ENCODE measurements at regions not wholly inside any gene's neighbourhood (a gene's known extent, or its start where the extent isn't known, plus 50 kb on each side); places are given as distances from the start of the nearest gene placed in this dataset.

DNA sequence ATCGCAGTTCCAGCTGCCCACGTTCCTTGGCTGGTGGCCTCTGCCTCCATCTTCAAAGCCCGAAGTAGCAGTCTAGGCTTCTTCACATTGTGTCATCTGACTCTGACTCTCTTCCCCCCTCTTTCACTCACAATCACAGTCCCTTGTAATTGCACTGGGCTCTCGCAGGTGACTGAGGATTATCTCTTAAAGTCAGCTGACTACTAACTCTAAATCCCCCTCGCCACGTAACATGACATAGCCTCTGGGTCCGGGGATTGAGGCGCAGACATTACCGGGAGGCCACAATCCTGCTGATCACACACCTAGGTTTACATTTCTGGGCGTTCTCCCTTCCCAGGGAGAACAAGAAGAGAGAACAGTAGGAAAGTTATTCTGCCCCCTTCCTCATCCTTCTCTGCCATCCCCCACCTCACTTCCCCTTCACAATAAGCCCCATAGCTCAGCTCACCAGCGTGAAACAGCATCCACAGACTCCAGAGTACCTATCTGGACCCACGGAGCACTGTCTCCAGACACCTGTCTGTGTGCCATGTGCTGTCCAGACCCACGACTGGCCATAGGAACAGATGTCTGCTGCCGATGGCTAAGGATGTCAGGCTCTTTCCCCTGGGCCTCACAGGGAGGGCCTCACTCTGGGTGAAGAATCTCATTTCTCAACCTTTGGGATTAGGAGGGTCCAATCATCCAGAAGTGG is 64.3 kb upstream of the FZD7 start:
- no peak for DNase-seq

DNA sequence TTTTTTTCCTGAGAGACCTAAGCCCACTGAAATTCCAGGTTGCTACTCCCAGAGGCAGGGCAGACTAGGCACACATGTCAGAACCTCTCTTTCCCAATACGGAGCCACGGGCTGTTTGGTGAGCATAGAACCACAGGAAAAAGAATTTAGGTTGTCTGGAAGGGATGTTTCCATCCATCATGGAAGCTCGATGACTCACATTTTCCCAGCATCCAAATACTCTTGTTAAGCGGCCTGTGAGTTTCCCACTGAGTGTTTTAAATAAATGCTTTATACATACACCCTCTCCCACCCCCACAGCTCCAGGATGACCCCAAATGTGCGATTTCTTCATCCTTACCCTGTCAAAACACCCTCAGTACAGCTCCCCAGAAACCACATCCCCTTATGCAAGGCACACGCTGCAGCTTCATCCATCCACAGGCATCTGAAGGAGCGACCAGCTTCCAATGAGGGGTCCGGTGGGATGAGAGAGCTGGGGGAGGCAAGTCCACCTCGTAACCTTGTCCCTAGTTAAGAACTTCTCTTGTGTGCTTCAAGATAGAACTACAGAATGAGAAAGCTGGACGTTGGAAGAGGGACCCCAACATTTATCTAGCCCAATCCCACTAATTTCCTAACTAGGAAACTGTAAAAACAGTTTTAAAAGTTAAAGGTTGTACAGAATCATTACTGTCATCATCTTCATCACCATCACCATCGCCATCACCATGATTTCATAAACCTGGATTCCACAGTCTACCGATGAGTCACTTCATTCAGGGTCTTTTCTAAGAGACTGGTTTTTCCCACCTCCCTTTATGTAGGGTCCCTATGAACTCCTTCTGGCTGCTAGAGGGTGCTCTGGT is 63.5 kb upstream of the FZD7 start:
- DNase-seq, result no peak

- DNase-seq, result no peak
These were observed 62.9 kb upstream of the FZD7 start for GRCh38 chr2:201970786-201971108.

GRCh38 chr2:201971531-201972228 is 62.0 kb upstream of the FZD7 start:
- DNase-seq, result no peak

GRCh38 chr2:201972621-201973255 is 60.9 kb upstream of the FZD7 start:
- no peak for DNase-seq

DNA sequence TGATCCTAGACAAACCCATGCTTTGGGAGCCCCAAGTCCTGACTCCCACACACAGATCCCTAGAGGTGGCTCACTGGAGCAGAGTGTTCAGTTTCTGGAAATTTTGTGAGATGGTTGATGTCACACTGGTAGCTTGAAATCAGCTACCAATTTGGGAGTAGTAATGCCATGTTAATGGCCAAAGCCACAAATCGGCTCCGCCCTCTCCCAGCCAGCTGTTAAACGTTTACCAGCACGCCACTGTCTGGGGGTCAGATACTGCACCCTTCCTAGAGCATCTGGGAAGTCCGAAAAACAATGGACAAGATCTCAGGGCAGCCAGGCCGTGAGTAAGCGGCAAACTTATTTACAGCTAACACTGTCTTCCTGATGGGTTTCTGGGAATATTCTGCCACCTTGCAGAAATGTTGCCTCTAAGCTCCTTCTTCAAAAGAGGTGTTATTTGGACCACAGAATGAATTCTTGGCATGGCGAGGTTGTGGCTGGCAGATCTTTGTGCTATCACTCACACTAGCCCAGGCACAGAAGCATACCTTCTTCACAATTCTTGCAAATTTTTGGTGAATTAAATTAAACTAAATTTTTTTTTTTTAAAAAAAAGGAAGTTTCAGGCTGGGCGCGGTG is 60.2 kb upstream of the FZD7 start:
- no peak for DNase-seq

DNA sequence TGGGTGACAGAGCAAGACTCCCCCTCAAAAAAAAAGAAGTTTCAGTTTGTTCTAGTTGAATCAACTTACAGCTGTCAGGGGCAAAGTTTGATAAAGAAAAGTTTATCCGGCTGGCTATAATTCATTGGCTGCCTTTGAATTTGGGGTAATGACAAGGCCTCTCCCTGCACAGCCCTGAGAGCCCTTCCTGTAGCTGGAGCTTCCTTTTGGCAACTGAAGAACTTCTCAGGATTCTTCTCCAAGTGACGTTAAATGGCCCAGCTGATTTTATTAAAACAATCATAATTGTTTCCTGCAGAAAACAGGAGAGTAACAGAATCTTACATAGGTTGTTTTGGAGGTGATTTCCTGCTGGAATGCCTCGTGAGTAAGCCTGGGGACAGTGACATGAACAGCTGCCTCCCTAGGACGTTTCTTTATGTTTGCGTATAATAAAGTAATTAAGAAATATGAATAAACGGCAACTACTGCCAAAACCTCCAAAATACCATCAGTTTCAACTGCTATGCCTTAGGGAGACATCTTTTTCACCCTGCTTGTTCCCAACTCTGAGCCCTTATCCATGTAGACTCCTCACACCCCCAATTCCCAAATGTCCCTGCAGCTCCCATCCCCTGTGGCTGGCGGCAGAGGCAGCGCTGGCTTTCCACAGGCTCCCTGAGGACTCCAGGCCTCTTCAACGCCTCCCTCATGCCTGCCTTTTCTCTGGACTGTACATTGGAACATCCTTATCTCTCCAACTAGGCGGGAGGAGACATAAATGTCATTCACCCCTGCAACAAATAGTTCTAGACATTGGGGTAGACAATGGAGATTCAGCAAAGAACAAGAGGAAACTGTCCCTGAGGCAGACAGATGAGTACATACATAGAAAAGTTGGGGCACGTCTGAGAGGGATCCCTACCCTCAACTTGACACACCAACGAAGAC is 59.2 kb upstream of the FZD7 start:
- DNase-seq, result no peak

DNA sequence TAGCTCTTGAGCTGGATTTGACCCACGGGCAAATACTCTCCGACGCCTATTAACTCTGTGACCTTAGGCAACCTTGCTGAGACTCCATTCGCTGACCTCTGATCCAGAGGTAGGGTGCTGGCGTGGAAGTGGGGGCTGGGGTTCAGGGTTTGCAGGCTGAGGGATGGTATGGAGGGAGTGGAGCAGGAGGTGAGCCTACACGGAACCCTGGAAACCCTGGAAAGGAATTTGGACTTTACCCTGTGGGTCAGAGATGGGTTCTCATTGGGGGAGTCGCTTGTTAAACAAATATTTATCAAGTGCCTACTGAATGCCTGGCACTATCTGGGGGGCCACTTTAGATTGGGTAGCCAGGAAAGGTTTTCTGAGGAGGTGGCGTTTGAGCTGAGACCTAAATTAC is 58.2 kb upstream of the FZD7 start:
- no peak for DNase-seq

DNA sequence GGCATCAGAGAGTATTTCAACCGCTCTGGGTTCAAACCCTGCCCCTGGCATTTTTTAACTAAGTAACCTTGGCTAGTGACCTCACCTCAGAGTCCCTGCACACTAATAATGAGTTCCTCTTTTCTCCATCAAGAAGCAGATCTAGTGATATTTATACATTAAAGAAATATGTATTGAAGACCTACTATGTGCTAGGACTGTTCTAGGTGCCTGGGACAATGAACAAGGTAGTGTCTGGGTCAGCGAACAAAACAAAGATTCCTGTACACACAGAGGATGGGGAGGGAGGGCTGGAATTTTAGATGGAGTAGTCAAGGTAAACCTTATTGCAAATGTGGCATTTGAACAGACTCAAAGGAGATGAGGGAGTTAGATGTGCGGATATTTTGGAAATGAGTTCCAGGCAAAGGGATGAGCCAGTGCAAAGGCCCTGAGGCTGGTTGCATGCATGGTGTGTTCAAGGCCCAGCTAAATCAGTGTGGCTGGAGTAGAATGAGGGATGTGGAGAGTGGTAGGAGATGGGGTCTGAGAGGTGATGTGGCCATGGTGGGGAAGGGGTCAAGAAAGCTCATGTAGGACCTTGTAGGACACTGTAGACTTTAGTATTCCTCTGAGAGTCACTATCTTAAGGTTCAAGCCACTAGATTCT is 57.6 kb upstream of the FZD7 start:
- DNase-seq, result no peak

DNA sequence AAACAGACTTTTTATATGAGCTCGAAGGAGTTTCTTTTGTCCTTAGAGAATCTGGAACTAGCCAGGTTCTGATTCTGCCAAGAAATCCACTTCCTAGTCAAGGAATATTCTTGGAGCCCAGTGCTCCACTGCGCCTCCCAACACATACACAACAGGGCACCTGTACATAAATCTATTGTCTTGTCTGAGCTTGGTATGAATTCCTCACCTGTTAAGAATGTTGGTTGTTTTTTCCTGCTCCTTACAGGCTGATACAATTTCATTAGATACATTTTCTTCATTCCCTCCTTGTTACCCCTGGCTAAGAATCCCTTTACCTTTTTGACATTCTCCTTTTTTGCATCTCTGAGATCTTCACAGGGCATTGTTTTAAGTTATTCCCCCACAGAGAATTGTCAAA is 56.0 kb upstream of the FZD7 start:
- no peak for DNase-seq

- no peak for DNase-seq
These were observed 55.3 kb upstream of the FZD7 start for GRCh38 chr2:201978333-201978732.

GRCh38 chr2:201978986-201979385 is 54.7 kb upstream of the FZD7 start:
- DNase-seq, result no peak

DNA sequence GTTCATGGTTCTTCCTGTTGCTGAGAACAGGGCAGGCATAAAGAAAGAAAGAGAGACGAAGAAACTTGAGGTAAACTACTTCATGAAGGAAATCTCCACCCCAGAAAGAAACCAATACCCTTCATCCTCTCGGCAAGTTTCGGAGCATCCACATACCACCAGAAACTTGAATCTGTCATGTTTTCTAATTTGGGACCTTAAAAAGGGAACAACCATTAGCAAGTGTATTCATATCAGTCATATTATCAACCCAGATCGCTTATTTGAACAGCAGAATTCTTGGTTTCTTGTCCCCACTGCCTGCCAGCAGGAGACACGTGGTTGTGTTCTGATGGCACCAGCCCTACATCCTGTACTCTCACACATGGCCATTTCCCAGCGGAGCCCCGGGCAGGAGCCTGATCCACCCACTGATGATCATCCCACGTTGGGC is 53.2 kb upstream of the FZD7 start:
- no peak for DNase-seq

- DNase-seq, result no peak
These were observed 52.7 kb upstream of the FZD7 start for GRCh38 chr2:201980946-201981345.

DNA sequence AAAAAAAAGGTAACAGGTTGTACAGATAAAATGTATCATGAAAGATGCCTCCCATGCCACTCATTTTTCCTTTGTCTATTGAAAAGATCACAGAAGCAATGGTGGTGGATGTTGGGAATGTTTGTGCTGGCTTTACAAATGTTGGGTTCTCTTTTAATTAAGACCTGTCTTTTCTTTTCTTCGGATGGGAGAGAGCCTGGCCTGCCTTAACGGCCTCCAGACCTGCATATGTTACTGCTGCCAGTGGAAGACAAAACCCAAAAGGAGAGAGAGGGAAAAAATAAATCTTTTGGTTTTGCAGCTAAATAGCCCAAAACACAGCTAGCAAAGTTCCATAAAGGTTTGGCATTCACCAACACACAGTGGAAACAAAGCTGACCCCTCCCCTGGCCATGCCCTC is 50.5 kb upstream of the FZD7 start:
- DNase-seq, result no peak

DNA sequence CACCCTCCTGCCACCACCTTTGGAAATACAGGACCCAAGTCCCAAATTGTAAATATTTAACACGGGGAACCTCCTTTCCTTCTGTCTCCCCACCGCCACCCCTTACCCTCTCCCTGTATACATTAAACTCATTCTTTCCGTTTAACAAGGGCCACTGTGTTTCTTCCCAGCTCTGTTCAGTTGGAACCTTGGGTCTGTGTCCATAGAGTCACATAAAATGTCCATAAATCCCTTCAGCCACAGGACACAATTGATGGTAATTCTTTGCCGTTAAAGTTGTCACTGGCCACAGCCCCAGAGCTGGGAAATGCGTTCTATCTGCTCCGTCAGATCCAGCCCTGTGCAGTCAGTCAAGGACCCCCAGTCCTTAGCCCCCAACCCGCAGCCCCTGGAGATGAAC is 49.9 kb upstream of the FZD7 start:
- no peak for DNase-seq

All from midbrain (tissue), 1 donor.